ENCODE measurements at regions not wholly inside any gene's neighbourhood (a gene's known extent, or its start where the extent isn't known, plus 50 kb on each side); places are given as distances from the start of the nearest gene placed in this dataset.
A peak's percentile ranks its signal among the peaks of the same experiment; 100 is the strongest.

DNA sequence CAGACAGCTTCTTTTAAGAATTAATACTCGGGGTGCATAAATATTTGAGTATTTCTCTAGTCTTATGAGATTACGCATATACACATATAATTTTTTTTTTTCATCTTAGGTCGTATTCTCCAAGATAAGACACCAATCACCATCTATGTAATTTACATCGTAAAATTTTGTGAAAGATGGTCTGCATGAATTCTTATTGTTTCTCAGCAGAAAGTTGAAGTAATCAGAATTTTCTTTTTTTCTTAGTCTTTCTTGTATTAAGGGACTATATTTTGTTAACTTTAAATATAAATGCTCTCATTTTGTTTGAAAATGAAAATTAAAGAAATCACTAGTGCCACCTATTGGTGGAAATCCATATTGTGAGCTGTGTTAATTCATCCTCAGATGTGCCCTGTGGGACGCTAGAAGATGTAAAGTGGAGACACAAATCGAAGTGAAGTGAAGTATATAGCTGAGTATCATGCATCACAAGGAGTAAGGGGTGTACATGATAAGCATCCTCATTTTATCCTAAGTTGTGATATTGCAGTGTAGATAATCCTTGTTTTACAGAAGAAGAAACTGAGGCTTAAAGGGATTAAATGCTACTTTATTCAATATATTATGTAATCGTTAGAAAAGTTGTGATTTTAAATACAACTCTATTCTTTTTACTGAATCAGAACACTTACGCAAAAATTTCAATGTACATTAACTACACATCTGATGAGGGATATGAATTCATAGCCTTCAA is 2084.3 kb downstream of the LRRC4C start:
- in situ Hi-C loops (cut with MboI; ENCODE audit: low sequenced_read_pairs, unreplicated experiment): no loop called here
- DNase-seq (ENCODE audit: low spot score): no peak
- TF ChIP-seq, protein P1, sequence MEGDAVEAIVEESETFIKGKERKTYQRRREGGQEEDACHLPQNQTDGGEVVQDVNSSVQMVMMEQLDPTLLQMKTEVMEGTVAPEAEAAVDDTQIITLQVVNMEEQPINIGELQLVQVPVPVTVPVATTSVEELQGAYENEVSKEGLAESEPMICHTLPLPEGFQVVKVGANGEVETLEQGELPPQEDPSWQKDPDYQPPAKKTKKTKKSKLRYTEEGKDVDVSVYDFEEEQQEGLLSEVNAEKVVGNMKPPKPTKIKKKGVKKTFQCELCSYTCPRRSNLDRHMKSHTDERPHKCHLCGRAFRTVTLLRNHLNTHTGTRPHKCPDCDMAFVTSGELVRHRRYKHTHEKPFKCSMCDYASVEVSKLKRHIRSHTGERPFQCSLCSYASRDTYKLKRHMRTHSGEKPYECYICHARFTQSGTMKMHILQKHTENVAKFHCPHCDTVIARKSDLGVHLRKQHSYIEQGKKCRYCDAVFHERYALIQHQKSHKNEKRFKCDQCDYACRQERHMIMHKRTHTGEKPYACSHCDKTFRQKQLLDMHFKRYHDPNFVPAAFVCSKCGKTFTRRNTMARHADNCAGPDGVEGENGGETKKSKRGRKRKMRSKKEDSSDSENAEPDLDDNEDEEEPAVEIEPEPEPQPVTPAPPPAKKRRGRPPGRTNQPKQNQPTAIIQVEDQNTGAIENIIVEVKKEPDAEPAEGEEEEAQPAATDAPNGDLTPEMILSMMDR (IDR thresholded peaks at IDR 0.05; ENCODE audit: borderline replicate concordance, control extremely low read depth, extremely low read depth, insufficient read depth, missing control alignments): peak; percentile 30

DNA sequence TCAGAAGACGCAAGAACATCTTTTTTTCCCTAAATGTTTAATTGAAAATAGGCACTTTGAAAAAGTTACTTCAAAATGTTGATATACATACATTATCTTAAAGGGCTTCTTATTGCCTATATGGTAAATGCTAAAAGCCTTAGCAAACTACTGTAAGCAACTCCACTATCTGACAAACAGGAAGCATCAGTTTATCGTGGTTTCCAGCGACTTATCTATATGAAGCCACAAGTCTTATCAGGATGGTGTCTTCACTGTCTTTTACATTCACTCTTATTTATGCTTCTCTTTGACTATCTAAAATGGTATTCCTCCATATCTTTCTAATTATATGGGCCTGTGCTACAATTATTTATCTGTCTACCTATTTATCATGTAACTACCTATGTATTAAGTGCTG is 2091.9 kb downstream of the LRRC4C start:
- TF ChIP-seq, protein P1 (IDR thresholded peaks at IDR 0.05; ENCODE audit: borderline replicate concordance, control extremely low read depth, extremely low read depth, insufficient read depth, missing control alignments): no peak
- DNase-seq (ENCODE audit: low spot score): no peak
- in situ Hi-C loops (cut with MboI; ENCODE audit: low sequenced_read_pairs, unreplicated experiment): no loop called here

DNA sequence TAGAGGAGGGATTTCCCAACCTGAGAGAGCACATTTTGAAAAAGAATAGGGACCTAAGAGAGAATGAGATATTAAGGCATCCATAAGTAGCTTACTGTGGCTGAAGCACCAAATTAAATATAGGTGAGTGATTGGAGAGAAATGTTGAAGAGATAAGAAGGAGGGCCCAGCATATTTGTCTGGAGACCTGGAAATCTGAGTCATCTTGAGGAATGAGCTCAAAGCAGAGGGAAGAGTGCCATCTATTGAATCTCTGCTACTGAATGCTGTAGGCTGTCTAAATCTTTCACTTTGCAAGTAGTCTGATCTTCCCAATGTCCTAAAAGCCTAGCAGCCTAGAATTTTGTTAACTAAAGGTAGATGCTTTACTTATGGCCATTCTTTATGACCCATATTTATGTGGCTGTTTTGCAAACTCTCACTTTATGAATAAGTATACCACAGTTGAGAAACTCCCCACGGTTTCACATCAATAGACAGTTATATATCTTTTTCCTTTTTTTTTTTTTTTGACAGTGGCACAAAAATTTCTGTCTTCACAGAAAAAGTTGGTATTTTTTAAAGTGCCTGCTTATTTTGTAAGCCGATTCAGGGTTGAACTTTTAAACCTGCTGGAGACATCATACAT is 2093.5 kb downstream of the LRRC4C start:
- in situ Hi-C loops (cut with MboI; ENCODE audit: low sequenced_read_pairs, unreplicated experiment): no loop called here
- DNase-seq (ENCODE audit: low spot score): no peak
- TF ChIP-seq, protein P1 (IDR thresholded peaks at IDR 0.05; ENCODE audit: borderline replicate concordance, control extremely low read depth, extremely low read depth, insufficient read depth, missing control alignments): peak; percentile 12

DNA sequence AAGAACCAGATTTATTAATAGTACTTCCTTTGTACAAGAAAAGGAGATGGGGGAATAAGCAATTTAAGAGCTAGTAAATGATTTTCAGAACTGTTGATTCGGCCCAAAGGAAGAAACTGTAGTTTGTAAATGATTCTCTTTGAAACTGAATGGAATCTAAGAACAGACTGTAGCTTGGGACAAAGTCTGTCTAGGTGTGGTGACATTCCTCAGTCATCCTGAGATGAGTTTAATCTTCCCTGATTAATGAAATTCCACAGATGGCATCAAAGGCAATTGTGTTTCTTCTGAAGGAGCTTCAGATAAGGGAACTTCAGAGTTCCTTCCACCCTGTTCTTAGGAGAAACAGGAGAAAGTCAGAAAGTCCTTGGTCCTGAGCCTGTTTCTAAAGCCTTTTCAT is 2095.9 kb downstream of the LRRC4C start:
- in situ Hi-C loops (cut with MboI; ENCODE audit: low sequenced_read_pairs, unreplicated experiment): no loop called here
- DNase-seq (ENCODE audit: low spot score): no peak
- TF ChIP-seq, protein P1 (IDR thresholded peaks at IDR 0.05; ENCODE audit: borderline replicate concordance, control extremely low read depth, extremely low read depth, insufficient read depth, missing control alignments): no peak

DNA sequence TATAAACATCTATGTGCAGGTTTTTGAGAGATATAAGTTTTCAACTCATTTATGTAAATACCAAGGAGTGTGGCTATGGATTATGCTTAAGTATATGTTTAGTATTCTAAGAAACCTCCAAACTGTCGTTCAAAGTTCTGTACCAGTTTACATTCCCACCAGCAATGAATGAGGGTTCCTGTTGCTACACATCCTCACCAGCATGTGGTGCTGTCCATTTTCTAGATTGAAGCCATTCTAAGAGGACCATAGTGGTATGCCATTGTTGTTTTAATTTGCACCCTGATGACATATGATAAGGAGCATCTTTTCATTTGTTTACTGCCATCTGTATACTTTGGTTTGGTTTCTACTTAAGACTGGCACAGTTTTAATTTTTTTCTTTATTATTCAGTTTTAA is 2097.9 kb downstream of the LRRC4C start:
- no peak for DNase-seq (ENCODE audit: low spot score)
- in situ Hi-C loops (cut with MboI; ENCODE audit: low sequenced_read_pairs, unreplicated experiment): no loop called here
- TF ChIP-seq, protein P1 (IDR thresholded peaks at IDR 0.05; ENCODE audit: borderline replicate concordance, control extremely low read depth, extremely low read depth, insufficient read depth, missing control alignments): no peak

DNA sequence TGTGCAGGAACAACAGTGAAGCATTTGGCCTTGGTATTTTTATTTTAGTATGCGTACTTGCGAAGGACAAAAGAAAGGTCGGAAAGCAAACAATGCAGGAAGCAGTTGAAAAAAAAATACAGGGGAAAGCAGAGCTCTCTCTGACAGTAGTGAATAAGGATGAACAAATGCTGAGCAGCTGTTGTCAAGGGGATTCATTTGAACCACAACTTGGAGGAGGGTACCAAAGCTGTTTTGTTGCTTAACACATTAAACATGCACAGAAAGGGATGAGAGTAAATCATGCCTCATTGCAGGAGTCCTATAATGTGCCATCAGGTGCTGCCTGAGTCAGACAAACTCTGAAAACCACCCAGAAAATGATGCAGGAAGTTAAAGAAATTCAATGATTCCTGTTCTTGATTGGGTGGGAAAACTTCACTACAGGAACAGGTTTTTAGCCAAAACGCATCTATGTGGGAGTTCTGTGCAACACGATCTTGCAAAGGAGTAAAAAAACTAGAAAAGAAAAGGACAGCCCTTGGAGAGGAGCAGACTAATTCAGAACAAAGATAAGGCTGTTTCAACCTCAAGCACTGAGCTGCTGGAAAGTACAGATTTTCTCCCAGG is 2113.5 kb downstream of the LRRC4C start:
- DNase-seq (ENCODE audit: low spot score): no peak
- in situ Hi-C loops (cut with MboI; ENCODE audit: low sequenced_read_pairs, unreplicated experiment): no loop called here
- TF ChIP-seq, protein P1 (IDR thresholded peaks at IDR 0.05; ENCODE audit: borderline replicate concordance, control extremely low read depth, extremely low read depth, insufficient read depth, missing control alignments): no peak

Data from GM13976 (cell line).